Superior temporal gyrus (tissue), 1 donor: ENCODE measurements at regions not wholly inside any gene's neighbourhood (a gene's known extent, or its start where the extent isn't known, plus 50 kb on each side); places are given as distances from the start of the nearest gene placed in this dataset.
"Not testable (repeated sequence)": the region's sequence is repeated elsewhere in the genome, so short reads cannot be mapped to it uniquely, and the experiment has no call there.

Source experiments
- DNase-seq: peaks from one replicate; pipeline ENCODE4 v3.0.0-alpha.2; 2016; ENCODE audit errors: extremely low spot score

DNA sequence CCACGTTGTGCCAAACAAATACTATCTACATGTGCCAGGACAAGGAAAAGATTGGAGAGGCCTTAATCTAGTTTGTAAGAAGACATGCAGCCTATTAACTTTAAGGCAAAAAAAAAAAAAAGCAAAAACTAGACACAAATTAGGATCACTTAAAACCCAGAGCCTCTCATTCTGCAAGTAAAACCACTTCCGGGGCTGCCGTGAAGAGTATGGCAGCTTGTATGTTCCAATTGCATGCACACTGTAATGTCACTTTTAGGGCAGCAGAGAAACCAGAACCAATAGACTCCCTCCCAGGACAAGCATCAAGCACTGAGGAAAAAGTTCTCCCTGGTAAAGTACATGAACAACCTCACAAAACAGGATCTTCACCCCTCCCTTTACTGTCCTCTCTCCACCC is 70.6 kb downstream of the RSL24D1 start:
- DNase-seq, result no peak

DNA sequence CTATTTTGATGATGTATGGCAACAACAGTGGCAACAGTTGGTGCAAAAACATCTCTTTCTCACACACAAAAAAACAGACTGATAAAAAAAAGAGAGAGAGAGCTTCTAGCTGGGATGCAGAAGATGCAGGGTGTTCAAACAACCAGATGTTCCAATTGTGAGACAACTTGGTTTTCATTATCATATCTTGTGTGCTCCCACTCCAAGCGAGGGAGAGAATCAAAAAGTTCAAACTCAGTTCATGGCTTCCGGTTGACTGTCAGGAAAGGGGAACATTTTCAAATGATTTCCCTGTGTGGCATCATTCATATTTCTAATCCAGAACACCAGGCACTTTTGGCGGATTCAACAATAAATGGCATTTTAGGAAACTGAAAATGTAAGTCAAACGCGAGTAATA is 72.1 kb downstream of the RSL24D1 start:
- DNase-seq, result no peak

- DNase-seq, result no peak
Observed at GRCh38 chr15:55118344-55118870, 78.3 kb downstream of the RSL24D1 start.

DNA sequence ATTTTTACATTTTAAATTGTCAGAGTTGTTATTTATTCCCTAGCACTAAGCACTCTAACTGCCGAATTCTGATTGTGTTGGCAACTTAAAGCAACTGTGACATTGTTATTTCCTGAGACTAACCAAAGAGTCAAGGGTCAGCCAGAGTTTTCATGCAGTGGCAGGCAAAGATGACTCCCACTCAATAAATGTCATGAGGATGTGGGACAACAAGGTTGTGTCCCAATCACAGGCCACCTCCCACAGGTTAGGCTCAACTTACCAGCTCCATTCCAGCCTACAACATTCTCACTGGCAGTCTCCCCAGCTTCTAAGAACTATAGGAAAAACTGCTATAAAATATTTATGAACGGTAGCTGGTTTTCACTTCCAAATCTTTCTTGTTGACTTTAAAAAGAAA is 80.1 kb downstream of the RSL24D1 start:
- no peak for DNase-seq

DNA sequence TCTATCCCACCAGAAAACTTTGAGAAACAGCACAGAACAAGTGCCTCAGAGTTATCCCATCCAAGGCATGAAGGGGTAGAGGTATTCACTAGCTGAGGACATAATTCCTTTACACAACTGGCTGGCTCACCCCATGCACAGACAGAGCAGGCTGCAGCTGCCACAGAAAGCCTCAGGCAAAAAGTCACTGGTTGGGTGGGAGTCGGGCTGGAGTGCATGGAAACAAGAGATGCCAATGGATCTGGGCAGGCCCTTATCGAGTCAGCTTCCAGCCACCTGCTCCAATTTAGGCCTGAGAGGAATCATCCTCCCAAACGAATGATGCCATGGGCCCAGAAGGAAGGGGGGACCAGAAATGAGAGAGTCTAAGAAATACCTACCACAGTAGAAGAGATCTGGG is 83.0 kb downstream of the RSL24D1 start:
- DNase-seq, result no peak

- DNase-seq, result no peak
Observed at GRCh38 chr15:55112706-55113105, 84.0 kb downstream of the RSL24D1 start.

DNA sequence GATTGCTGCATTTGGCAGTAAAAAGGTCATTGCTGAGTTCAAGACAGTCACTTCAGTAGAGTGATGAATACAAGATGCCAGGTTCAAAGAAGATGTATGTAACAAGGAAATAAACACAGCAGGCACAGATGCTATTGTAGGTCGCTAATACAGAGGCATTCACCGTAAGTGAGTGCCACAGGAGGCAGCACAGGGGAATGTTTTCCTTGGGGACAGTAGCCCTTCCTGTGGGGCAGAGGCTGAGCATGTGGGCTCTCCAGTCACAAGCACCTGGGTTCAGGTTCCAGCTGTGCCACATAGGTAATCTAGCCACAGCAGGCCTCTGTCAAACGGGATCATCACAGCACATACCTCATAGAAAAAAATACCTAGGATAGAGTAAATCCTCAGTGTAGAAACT is 86.3 kb downstream of the RSL24D1 start:
- no peak for DNase-seq

DNA sequence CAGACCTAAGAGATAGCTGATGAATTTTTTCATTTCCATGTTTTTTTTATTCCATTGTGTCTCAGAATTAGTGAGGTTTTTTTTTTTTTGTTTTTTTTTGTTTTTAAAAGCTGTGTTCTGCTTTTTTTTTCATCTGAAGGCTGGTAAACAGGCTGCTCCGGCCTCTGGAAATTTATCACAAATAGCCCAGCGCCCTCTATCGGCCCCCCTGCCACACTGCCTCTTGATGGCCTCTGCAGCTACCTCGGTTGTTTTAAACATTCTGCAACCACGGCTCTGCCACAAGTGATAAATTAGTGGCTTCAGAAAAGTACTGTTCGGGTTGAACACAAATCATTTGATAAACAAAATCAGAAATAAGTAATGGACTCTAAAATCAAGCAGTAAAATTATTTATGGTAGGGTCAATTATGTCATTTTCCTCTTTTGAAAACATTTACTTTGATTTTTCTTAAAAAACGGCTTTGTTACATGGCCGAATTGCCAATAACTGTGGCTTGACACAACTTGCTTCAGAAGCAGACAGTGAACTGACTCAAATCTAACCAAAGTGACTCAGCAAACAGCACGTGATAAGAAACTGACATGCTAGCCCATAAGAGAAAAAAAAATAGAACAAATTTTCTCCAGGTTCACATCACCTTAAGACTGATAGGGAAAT is 87.8 kb downstream of the RSL24D1 start:
- DNase-seq, result peak; percentile 74

DNA sequence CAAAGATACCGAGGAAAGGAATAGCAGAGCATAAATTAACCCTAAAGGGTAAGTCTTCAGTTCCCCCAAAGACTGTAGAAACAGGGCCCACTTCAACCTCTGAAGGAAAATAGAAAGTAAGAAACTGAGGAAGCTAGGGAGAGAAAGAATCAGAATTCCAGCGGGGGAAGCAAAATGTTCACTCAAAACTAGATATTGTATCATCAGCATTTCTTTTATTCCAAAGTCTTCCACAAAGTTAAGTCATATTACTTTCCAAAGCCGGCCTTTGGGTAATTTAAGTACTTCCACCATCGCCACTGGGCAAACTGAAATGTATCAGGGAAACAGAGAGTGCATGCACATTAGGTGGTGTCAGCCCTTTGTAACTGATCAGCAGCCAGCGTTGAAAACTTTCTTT is 88.3 kb downstream of the RSL24D1 start:
- DNase-seq, result no peak

DNA sequence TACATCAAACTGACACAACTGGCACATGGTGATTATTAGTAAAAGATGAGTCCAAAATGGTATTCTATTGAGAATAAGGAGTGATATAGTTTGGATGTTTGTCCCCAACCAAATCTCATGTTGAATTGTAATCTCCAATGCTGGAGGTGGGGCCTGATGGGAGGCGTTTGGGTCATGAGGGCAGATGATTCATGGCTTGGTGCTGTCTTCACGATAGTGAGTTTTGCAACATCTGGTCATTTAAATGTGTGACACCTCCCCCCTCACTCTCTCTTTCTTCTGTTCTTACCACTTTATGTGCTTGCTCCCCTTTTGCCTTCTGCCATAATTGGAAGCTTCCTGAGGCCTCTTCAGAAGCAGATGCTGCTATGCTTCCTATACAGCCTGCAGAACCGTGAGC is 90.6 kb downstream of the RSL24D1 start:
- DNase-seq, result no peak

- DNase-seq, result peak; percentile 62
Observed at GRCh38 chr15:55094136-55094535, 102.6 kb downstream of the RSL24D1 start.

DNA sequence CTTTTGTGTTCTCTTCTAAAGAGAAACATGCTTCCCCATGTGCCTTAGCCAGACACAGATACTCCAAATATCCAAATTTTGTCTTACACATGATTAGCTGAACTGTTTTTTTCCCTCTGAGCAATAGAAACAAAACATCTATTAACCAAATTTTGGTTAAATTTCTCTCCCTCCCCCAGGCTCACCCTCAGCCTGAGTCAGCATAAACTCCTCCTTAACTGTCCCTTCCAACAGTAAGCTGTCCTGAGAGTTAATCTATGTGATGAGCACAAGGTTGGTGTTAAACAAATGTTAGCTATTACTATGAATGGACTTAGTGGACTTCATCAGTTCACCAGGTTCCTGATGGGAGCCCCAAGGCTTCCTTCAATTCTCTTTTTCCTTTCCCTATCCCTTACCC is 108.5 kb downstream of the RSL24D1 start:
- no peak for DNase-seq

DNA sequence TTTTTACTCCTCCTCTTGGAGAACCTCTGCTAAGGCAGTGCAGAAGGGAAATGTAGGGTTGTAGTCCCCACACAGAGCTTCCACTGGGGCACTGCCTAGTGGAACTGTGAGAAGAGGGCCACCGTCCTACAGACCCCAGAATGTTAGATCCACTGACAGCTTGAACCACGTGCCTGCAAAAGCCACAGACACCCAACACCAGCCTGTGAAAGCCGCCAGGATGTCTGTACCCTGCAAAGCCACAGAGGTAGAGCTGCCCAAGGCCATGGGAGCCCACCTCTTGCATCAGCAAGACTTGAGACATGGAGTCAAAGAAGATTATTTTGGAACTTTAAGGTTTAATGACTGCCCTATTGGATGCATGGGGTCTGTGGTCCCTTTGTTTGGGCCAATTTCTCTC is 112.1 kb downstream of the RSL24D1 start:
- DNase-seq, result no peak

DNA sequence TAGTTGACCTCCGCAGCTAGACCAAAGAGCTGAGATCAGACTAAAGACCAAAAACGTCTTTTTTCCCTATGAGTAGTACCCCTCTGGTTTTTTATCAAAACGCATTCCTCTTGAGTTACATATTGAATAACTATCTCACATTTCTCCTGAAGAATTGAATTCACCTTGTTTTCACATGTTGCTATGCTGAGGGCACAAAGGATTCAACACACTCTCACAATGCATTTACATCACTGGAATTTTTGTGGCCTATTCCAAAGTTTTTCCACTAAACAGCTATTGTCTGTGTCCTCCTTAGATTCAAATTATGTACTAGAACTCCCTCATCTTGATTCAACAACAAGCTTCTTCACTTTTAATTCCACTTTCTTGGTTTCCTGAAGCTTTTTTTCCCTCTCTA is 112.5 kb downstream of the RSL24D1 start:
- no peak for DNase-seq

DNA sequence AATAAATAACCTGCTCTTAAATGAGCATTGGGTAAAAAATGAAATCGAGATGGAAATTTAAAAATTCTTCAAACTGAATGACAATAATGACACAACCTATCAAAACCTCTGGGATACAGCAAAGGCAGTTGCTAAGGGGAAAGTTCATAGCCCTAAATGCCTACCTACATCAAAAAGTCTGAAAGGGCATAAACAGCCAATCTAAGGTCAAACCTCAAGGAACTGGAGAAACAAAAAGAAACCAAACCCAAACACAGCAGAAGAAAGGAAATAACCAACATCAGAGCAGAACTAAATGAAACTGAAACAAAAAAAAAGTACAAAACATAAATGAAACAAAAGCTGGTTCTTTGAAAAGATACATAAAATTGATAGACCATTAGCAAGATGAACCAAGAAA is 119.7 kb downstream of the RSL24D1 start:
- DNase-seq, result not testable (repeated sequence)

GRCh38 chr15:55074431-55074830 is 122.3 kb downstream of the RSL24D1 start:
- no peak for DNase-seq

DNA sequence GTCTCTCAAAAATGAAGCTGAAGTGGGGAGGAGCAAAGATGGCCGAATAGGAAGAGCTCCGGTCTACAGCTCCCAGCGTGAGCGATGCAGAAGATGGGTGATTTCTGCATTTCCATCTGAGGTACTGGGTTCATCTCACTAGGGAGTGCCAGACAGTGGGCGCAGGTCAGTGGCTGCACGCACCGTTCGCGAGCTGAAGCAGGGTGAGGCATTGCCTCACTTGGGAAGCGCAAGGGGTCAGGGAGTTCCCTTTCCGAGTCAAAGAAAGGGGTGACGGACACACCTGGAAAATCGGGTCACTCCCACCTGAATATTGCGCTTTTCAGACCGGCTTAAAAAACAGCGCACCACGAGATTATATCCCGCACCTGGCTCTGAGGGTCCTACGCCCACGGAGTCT is 132.8 kb downstream of the RSL24D1 start:
- not testable (repeated sequence) for DNase-seq

- DNase-seq, result no peak
Observed at GRCh38 chr15:55060836-55061235, 135.9 kb downstream of the RSL24D1 start.

DNA sequence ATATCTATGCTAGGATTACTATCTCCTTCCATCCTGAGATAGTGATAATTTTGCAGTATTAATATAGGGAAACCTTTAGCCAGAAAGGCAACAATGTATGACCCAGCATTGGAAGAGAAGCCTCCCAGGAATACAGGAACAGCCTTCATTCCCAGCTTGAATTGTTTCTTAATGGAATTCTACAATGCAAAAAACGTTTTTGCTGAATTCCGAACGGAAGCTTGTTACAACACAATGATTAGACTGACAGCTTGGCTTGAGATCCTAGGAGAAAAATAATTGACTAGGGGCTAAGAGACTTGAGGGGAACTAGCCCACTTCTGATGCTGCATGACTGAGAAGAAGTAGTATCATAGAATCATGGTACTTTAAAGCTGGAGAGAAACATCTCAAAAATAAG is 140.2 kb downstream of the RSL24D1 start:
- DNase-seq, result no peak

DNA sequence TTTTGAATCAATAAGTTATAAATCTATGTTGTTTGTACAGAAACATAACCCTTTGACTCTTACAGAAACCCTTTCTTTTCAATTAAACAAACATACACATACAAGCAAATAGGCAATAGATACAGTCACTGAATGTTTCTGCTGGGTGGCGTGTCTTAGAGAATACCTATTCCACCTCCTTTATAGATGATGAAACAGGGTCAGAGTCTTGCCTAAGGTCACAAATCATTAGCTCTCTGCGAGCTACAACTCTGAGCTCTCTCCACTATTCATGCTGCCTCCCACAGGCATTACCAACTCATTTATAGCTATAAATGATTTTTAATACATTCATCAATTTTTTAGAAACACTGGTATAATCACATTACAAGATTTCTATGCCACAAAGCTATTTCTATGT is 152.6 kb downstream of the RSL24D1 start:
- DNase-seq, result no peak

GRCh38 chr15:55037071-55037470 is 159.7 kb downstream of the RSL24D1 start:
- no peak for DNase-seq

GRCh38 chr15:55035749-55036148 is 161.0 kb downstream of the RSL24D1 start:
- DNase-seq, result no peak

DNA sequence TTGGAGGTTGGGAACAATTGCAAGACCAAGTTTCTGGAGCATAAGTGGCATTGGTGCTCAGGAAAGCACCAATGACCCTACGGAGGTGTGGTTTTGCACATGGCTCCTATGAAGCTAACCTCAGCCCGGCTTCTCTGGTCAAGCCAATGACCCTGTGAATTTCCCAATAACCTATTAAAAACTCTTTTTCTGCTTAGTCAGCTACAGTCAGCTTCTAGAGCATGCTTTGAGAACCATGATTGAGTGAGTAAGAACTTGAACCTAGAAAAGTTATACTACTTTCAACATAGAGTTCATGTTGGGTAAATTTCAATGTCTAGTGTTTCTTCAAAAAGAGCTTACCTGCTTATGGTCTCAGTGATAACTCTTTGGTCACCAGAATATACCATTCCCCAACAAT is 163.2 kb downstream of the RSL24D1 start:
- no peak for DNase-seq

DNA sequence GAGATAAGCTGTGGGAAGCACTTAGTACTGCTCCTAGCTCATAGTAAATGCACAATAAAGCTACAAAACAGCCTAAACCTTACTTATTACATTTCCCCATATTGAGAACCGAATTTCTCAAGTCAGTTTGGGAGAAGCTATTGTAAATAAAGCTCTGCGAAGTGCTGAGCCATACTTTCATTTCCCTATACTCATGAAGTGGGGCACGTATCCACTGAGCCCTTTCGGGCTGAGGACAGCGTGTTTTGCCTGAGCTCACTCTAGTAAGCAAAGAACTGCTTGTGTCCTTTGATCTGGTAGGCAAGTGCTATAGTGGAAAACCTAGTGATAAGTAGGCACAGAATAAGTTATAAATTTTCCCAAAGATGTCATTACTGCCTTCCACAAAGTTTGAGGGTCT is 165.0 kb downstream of the RSL24D1 start:
- no peak for DNase-seq
